Loucy (cell line): ENCODE measurements at regions not wholly inside any gene's neighbourhood (a gene's known extent, or its start where the extent isn't known, plus 50 kb on each side); places are given as distances from the start of the nearest gene placed in this dataset.

ENCODE experiments used
- EZH2phosphoT487 ChIP-seq: fragments of 200-600 bp; IDR thresholded peaks from 2 replicates; pipeline ENCODE4 v1.6.1; 2018; ENCODE audit warnings: antibody characterized with exemption, mild to moderate bottlenecking, moderate library complexity, borderline replicate concordance
- TF ChIP-seq, protein P1 (sequence below): fragments of 200-600 bp; sonication (generic); conservative IDR thresholded peaks from 2 replicates; pipeline ENCODE4 v1.5.1; 2014; ENCODE audit warnings: mild to moderate bottlenecking, antibody characterized with exemption, low read length

DNA sequence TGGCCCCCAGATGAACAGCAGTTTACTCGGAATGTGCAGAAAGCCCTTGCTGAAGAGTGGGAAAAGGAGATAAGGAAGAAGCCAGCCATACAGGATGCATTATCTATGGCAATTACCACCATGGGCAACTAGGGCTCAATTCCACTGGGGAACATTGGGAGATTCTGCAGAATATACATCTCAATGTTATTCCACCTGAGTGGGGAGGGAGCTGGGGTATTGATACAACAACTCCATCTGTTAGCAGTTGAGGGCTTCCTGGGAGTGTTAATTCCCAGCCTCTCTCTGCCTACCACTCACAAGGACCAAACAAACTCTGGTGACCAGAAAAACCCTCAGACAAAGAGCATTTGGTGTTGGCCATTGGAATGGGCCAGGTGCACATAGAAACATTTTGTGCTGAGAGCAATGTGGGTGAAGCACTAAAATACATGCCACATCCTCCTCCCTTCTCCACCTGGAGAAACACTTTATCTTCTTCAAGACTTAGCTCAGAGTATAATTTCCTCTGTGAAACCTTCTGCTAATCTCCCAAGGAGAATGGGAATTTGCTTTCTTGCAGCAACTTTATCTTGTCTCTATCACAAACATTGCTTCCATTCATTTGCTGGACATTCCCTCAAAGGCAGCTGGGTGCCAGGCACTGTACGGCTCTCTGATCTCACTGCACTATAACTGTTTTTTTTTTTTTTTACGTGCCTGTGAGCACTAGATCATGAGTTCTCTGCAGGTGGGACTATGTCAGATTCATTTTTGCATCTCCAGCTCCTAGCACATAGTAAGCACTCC lies 292.2 kb downstream of the MN1 start:
- TF ChIP-seq, protein P1, sequence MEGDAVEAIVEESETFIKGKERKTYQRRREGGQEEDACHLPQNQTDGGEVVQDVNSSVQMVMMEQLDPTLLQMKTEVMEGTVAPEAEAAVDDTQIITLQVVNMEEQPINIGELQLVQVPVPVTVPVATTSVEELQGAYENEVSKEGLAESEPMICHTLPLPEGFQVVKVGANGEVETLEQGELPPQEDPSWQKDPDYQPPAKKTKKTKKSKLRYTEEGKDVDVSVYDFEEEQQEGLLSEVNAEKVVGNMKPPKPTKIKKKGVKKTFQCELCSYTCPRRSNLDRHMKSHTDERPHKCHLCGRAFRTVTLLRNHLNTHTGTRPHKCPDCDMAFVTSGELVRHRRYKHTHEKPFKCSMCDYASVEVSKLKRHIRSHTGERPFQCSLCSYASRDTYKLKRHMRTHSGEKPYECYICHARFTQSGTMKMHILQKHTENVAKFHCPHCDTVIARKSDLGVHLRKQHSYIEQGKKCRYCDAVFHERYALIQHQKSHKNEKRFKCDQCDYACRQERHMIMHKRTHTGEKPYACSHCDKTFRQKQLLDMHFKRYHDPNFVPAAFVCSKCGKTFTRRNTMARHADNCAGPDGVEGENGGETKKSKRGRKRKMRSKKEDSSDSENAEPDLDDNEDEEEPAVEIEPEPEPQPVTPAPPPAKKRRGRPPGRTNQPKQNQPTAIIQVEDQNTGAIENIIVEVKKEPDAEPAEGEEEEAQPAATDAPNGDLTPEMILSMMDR = no peak
- no peak for TF ChIP-seq EZH2phosphoT487
